Jurkat, Clone E6-1 (cell line): ENCODE measurements at regions not wholly inside any gene's neighbourhood (a gene's known extent, or its start where the extent isn't known, plus 50 kb on each side); places are given as distances from the start of the nearest gene placed in this dataset.
A peak's percentile ranks its signal among the peaks of the same experiment; 100 is the strongest.

Source experiments
- DNase-seq: peaks from one replicate; pipeline ENCODE4 v3.0.0-alpha.2; 2011; ENCODE audit warnings: low read depth, low spot score
- H3K4me3 ChIP-seq: 2 replicates; pipeline ENCODE4 v1.5.1; 2011; ENCODE audit warnings: mild to moderate bottlenecking, low read length, control low read depth, moderate library complexity

DNA sequence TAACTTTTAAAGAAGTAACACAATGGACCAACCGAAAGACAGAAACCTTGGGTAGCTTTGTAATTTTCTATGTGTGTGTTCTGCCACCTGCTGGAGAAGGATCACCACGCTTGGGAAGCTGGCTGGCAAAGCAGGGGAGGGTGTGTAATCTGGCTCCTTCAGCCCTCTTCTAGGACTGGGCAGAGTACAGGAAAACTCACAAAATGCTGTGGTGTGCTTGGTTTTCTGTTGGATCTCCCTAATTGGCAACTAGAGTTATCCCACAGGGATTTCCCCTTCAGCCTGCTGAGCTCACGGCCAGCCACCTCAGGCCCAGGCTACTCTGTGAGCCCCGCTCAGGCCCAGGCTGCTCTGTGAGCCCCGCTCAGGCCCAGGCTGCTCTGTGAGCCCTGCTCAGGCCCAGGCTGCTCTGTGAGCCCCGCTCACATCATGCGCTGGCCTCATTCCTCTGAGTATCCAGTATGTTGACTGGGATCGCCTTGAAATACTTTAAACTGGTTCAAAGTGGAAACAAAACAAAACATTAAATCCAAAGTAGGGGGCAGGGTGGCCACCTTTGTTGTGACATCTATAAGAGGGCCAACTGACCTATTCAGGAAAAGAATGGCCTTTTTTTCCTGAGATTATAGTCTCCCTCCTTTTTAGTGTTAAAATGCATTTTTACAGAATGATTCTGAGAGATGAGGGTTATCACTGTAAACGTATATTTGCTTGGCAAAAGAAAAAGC is 52.0 kb upstream of the RNU6-8 start:
- peak; percentile 52 for DNase-seq
- no peak overlapping the region for H3K4me3 ChIP-seq

DNA sequence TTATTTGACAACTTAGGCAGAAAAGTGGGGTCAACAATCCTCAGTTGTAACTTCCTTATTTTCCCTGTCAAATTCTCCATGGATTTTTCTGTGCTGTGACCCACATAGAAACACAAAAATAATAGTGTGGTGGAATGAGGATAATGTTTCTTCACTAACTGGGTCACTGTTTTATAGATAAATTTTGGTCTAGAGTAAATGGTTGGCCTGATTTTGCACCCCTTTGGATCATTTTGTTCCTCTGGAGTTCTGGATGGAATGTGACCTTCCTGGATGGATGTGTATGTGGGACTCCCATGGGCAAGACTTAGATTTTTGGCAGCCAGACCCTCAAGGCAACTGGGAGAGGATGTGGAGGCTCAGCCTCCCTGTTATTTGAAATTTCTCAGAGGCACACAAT is 52.7 kb upstream of the RNU6-8 start:
- DNase-seq, result no peak
- H3K4me3 ChIP-seq, result no peak overlapping the region

DNA sequence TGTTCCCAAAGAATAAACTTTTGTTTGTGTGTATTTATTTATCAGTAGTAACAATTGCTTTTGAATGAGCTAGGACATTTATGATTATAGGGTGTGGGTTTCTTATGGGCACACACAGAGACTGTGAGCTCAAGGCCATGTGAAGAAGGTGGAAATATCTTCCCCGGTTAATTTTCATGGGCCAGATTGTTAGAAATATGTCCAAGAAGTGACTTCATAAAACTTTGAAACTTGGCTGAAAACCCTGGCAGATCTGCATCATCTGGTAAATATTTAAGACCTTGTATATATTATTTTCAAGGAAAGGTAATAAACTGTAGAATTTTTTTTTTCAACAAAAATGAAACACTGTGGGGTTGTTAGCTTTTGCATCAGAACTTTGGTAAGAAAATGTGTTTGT is 53.5 kb upstream of the RNU6-8 start:
- DNase-seq, result no peak
- no peak overlapping the region for H3K4me3 ChIP-seq

DNA sequence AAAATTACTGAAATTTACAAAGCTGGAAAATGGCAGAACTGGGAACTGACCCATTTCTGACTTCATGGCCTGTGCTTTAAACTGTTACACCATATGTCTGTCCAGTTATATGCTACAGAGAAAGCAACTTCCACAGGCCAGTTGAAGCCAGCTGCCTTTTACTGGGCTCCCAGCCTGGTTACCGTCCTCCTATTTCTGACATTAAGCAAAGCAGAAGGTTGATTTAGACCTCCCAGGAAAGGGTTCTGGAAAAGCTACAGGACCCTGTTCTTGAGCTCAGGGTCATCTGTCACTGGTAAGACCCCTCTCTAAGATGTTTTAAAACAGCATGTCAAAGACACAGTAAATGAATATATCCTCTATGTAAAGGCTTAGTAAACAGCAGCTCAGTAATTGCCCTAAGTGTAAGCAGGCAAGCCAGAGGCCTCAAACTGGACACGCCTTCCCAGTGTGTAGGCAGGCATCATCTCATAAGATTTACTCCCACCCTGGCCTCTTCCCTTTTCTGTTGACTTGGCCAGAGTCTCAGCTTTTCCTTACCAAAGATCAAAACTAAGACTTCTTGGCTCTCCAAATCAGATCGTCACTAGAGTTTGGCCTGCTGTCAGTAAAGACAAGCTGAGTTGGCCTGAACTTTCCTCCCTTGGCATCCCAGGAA is 55.4 kb upstream of the RNU6-8 start:
- no peak for DNase-seq
- no peak overlapping the region for H3K4me3 ChIP-seq

DNA sequence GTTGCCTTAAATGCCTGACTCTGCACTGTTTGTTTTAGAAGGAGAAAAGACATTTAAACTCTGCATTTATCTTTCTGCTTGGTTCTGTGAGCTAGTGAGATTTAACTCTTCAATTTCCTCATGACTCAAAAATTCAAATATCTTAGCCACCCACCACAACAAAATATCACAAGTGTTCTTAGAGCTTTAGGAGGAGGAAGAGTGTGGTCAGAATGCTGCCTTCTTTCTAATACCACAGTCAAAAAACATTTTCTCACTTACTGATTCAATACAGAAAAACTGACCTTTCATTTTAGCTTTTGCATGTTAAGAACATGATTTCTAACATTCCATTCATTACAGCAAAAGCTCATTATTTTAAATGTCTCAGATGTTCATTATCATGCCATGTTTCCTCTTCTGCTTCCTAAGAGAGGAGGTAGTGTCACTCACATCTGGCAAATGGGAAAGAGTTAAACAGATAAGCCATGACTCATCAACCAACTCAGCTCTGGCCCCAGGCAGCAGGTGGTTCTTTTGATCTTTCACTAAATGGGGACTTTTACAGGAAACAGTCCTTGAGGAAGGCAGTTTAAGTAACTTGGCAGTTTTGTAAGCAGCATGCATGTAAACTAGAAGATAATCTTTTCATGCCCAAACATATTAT is 56.4 kb upstream of the RNU6-8 start:
- no peak overlapping the region; the same call in 1 of the 2 replicates for H3K4me3 ChIP-seq
- DNase-seq, result peak; percentile 84

DNA sequence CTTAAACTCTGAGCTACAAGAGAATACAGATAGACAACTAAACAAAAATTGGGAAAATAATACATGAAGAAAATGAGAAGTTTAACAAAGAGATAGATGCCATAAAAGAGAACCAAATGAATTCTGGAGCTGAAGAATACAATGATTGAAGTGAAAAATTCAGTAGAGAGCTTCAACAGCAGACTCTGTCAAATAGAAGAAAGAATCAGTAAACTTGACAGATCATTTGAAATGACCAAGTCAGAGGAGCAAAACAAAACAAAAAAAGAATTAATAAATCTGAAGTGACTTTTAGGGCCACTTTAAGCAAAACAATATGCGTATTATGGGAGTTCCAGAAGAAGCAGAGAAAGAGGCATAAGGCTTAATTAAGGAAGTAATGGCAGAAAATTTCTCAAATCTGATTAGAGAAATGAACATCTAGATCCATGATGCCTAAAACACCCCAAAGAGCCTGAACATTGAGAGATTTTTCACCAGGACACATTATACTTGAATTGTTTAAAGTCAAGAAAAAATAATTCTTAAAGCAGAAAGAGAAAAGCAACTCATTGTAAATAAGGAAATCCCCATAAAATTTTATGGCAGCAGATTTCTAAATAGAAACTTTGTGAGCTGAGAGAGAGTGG is 61.0 kb upstream of the RNU6-8 start:
- DNase-seq, result no peak
- H3K4me3 ChIP-seq, result no peak overlapping the region

DNA sequence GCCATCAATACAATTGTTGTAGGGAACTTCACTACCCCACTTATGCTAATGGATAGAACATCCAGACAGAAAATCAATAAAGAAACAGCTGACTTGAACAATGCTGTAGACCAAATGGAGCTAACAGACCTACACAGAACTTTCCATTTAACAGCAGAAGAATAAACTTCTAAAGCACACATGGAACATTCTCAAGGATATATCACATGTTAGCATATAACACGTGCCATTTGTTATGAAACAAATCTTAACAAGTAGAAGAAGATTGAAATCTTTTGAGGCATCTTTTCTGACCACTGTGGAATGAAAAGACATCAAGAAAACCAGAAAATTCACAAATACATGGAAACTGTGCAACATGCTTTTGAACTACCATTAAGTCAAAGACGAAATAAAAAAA is 62.5 kb upstream of the RNU6-8 start:
- no peak for DNase-seq
- no peak overlapping the region for H3K4me3 ChIP-seq

DNA sequence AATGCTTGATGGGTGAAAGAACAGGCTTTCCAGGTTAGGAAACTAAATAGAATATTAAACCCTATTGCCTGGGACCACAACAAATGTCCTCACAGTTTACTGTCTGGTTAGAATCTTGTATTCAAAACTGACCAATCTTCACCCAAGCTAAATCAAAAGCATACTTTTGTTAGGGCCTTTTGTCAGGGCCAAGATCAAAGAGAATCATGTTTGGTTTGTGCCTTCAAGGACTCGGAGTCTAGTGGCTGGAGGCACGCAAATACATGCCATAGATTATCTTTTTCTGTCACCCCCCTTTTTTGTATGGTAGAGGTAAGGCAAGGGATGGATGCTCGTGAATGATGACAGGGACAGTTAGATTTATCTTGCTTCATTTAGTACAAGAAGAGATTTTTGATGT is 51.1 kb upstream of the AKAP6 start:
- H3K4me3 ChIP-seq, result no peak overlapping the region
- no peak for DNase-seq
